HG03064 (cell line): ENCODE measurements at regions not wholly inside any gene's neighbourhood (a gene's known extent, or its start where the extent isn't known, plus 50 kb on each side); places are given as distances from the start of the nearest gene placed in this dataset.

ENCODE experiments used
- ATAC-seq: cut with Tn5 transposase; IDR thresholded peaks from one replicate; pipeline ENCODE4 v1.9.1; 2021; ENCODE audit warnings: low read depth; ENCODE audit not compliant: unreplicated experiment

GRCh38 chr1:55860798-55861519 is 645.8 kb upstream of the USP24 start:
- ATAC-seq: no peak

- ATAC-seq: no peak
Observed at GRCh38 chr1:55860326-55860725, 645.2 kb upstream of the USP24 start.

GRCh38 chr1:55854911-55855310 is 639.7 kb upstream of the USP24 start:
- ATAC-seq: no peak

- no peak for ATAC-seq
Observed at GRCh38 chr1:55848906-55849305, 633.7 kb upstream of the USP24 start.

GRCh38 chr1:55846051-55846450 is 630.9 kb upstream of the USP24 start:
- ATAC-seq: no peak

- ATAC-seq: no peak
Observed at GRCh38 chr1:55844322-55844721, 629.2 kb upstream of the USP24 start.

- no peak for ATAC-seq
Observed at GRCh38 chr1:55839626-55840025, 624.5 kb upstream of the USP24 start.

GRCh38 chr1:55839221-55839620 is 624.1 kb upstream of the USP24 start:
- ATAC-seq: no peak

GRCh38 chr1:55836086-55836485 is 620.9 kb upstream of the USP24 start:
- no peak for ATAC-seq

GRCh38 chr1:55833529-55834091 is 618.4 kb upstream of the USP24 start:
- no peak for ATAC-seq

GRCh38 chr1:55831759-55832158 is 616.6 kb upstream of the USP24 start:
- ATAC-seq: no peak

- ATAC-seq: no peak
Observed at GRCh38 chr1:55828044-55828443, 612.9 kb upstream of the USP24 start.

GRCh38 chr1:55827350-55827749 is 612.2 kb upstream of the USP24 start:
- no peak for ATAC-seq

GRCh38 chr1:55826381-55827080 is 611.4 kb upstream of the USP24 start:
- no peak for ATAC-seq

- ATAC-seq: no peak
Observed at GRCh38 chr1:55825461-55825860, 610.3 kb upstream of the USP24 start.

GRCh38 chr1:55824251-55824640 is 609.1 kb upstream of the USP24 start:
- ATAC-seq: no peak

GRCh38 chr1:55823541-55824250 is 608.5 kb upstream of the USP24 start:
- no peak for ATAC-seq

GRCh38 chr1:55822891-55823290 is 607.7 kb upstream of the USP24 start:
- ATAC-seq: no peak

GRCh38 chr1:55821234-55821633 is 606.1 kb upstream of the USP24 start:
- ATAC-seq: no peak

GRCh38 chr1:55820501-55820900 is 605.3 kb upstream of the USP24 start:
- no peak for ATAC-seq

- no peak for ATAC-seq
Observed at GRCh38 chr1:55819011-55819410, 603.8 kb upstream of the USP24 start.
